ENCODE measurements at regions not wholly inside any gene's neighbourhood (a gene's known extent, or its start where the extent isn't known, plus 50 kb on each side); places are given as distances from the start of the nearest gene placed in this dataset.

DNA sequence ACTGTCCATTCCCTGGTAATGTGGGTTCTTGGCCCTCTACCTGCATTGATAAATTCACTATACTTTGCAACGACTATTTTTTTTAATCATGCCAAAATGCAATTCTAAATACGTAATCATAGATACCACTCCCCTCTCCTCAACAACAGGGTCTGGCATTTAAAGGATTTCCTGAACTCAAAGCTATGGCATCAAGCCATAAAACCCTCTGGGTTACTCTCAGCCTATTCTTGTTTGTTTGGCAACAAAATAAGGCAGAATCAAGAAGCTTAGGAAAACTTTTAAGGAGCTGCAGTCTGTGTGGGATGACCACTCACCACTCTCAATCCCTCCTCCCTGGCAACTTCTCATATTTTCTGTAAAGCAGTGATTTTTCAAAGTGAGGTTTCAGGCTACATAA lies 669.9 kb upstream of the ID4 start:
- TF ChIP-seq, protein P1, sequence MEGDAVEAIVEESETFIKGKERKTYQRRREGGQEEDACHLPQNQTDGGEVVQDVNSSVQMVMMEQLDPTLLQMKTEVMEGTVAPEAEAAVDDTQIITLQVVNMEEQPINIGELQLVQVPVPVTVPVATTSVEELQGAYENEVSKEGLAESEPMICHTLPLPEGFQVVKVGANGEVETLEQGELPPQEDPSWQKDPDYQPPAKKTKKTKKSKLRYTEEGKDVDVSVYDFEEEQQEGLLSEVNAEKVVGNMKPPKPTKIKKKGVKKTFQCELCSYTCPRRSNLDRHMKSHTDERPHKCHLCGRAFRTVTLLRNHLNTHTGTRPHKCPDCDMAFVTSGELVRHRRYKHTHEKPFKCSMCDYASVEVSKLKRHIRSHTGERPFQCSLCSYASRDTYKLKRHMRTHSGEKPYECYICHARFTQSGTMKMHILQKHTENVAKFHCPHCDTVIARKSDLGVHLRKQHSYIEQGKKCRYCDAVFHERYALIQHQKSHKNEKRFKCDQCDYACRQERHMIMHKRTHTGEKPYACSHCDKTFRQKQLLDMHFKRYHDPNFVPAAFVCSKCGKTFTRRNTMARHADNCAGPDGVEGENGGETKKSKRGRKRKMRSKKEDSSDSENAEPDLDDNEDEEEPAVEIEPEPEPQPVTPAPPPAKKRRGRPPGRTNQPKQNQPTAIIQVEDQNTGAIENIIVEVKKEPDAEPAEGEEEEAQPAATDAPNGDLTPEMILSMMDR (IDR thresholded peaks at IDR 0.05; ENCODE audit: control extremely low read depth in 1 of 3, insufficient read depth in 1 of 3, low read depth in 1 of 3, low read length in 3 of 3): no peak
- TF ChIP-seq CTBP2 (IDR thresholded peaks at IDR 0.05; ENCODE audit: borderline replicate concordance, insufficient read depth, insufficient read length, low read length): no peak
- no peak for TF ChIP-seq SP1 (IDR thresholded peaks at IDR 0.05; ENCODE audit: low read depth, low read length)
- TF ChIP-seq MAFK (IDR thresholded peaks at IDR 0.05; ENCODE audit: low read depth, low read length): no peak
- no peak for TF ChIP-seq ZNF274 (IDR thresholded peaks at IDR 0.05; ENCODE audit: borderline replicate concordance, extremely low read depth, low read length)
- no peak for TF ChIP-seq NANOG (IDR thresholded peaks at IDR 0.05; ENCODE audit: insufficient read depth, low read depth, low read length, poor library complexity, severe bottlenecking)
- TF ChIP-seq EP300 (IDR thresholded peaks at IDR 0.05; ENCODE audit: borderline replicate concordance in 1 of 2, low read depth in 2 of 2, low read length in 2 of 2): no peak
- no peak for TF ChIP-seq TAF1 (IDR thresholded peaks at IDR 0.05; ENCODE audit: low read depth, low read length)
- no peak for TF ChIP-seq CBX5 (IDR thresholded peaks at IDR 0.05; ENCODE audit: low read depth, low read length)
- TF ChIP-seq HDAC6 (IDR thresholded peaks at IDR 0.05; ENCODE audit: low read depth, low read length): no peak
- TF ChIP-seq JUN (IDR thresholded peaks at IDR 0.05; ENCODE audit: low read depth, low read length): no peak
- no peak for TF ChIP-seq EZH2 (IDR thresholded peaks at IDR 0.05; ENCODE audit: low read depth, low read length, severe bottlenecking)
- TF ChIP-seq POLR2AphosphoS5 (IDR thresholded peaks at IDR 0.05; ENCODE audit: low read depth, low read length): no peak

Measured in H1 (cell line).